NT2/D1 (cell line): ENCODE measurements at regions not wholly inside any gene's neighbourhood (a gene's known extent, or its start where the extent isn't known, plus 50 kb on each side); places are given as distances from the start of the nearest gene placed in this dataset.
A peak's percentile ranks its signal among the peaks of the same experiment; 100 is the strongest.

ENCODE experiments used
- DNase-seq: peaks from one replicate; pipeline ENCODE4 v3.0.0-alpha.2; 2011; ENCODE audit warnings: low read depth, low spot score
- H3K27me3 ChIP-seq: 2 replicates; pipeline ENCODE4 v1.6.0; 2011; ENCODE audit warnings: mild to moderate bottlenecking; ENCODE audit not compliant: insufficient read length, insufficient read depth
- H3K36me3 ChIP-seq: 2 replicates; pipeline ENCODE4 v1.6.1; 2011; ENCODE audit warnings: mild to moderate bottlenecking, low read length, mixed read lengths; ENCODE audit not compliant: insufficient read depth, insufficient read length
- H3K4me1 ChIP-seq: 2 replicates; pipeline ENCODE4 v1.5.1; 2011; ENCODE audit not compliant: insufficient read depth, insufficient read length
- H3K4me3 ChIP-seq: 2 replicates; pipeline ENCODE4 v1.5.1; 2011; ENCODE audit warnings: low read depth; ENCODE audit not compliant: insufficient read length
- H3K9ac ChIP-seq: 2 replicates; pipeline ENCODE4 v1.6.0; 2011; ENCODE audit warnings: low read depth; ENCODE audit not compliant: insufficient read length
- H3K9me3 ChIP-seq: 2 replicates; pipeline ENCODE4 v1.5.1; 2011; ENCODE audit warnings: mild to moderate bottlenecking, low read length; ENCODE audit not compliant: insufficient read depth
- SUZ12 ChIP-seq: IDR thresholded peaks from 2 replicates; pipeline ENCODE4 v1.6.1; 2011; ENCODE audit not compliant: insufficient read length, insufficient read depth; ENCODE audit errors: extremely low read depth
- YY1 ChIP-seq: IDR thresholded peaks from 2 replicates; pipeline ENCODE4 v1.6.1; 2011; ENCODE audit not compliant: insufficient read length, insufficient read depth
- ZNF274 ChIP-seq: IDR thresholded peaks from 2 replicates; pipeline ENCODE4 v1.6.1; 2011; ENCODE audit warnings: mild to moderate bottlenecking, low read depth, low read length

GRCh38 chr6:6847591-6847990 is 259.1 kb downstream of the LY86 start:
- H3K4me1 ChIP-seq = no peaks in the 10 kb centered on the region
- no peak for DNase-seq
- H3K4me3 ChIP-seq = no peak overlapping the region
- H3K9ac ChIP-seq = no peak overlapping the region
- H3K9me3 ChIP-seq = no peaks in the 10 kb centered on the region; the same call in 1 of the 2 replicates
- H3K36me3 ChIP-seq = no peaks in the 10 kb centered on the region
- no peaks in the 10 kb centered on the region for H3K27me3 ChIP-seq
- TF ChIP-seq SUZ12 (no peak), ZNF274 (no peak), YY1 (no peak)

- TF ChIP-seq ZNF274 = no peak
- no peak for TF ChIP-seq YY1
- no peak for TF ChIP-seq SUZ12
- H3K36me3 ChIP-seq = no peaks in the 10 kb centered on the region
- H3K4me3 ChIP-seq = no peak overlapping the region
- no peaks in the 10 kb centered on the region for H3K27me3 ChIP-seq
- no peaks in the 10 kb centered on the region; the same call in 1 of the 2 replicates for H3K9me3 ChIP-seq
- peaks cover under 1% of the 10 kb centered on the region for H3K4me1 ChIP-seq
- no peak for DNase-seq
- H3K9ac ChIP-seq = no peak overlapping the region
Measured at GRCh38 chr6:6851059-6851948, 256.5 kb upstream of the RREB1 start.

GRCh38 chr6:6851949-6852261 is 255.9 kb upstream of the RREB1 start:
- DNase-seq = no peak
- Histone ChIP-seq H3K9ac (no peak overlapping the region), H3K27me3 (no peaks in the 10 kb centered on the region), H3K9me3 (no peaks in the 10 kb centered on the region), H3K4me1 (peaks cover 4% of the 10 kb centered on the region), H3K36me3 (no peaks in the 10 kb centered on the region), H3K4me3 (no peak overlapping the region)
- TF ChIP-seq SUZ12 (no peak), ZNF274 (no peak), YY1 (no peak)

- Histone ChIP-seq H3K36me3 (no peaks in the 10 kb centered on the region), H3K9me3 (no peaks in the 10 kb centered on the region), H3K9ac (peak overlapping the region; percentile 12), H3K27me3 (no peaks in the 10 kb centered on the region), H3K4me3 (no peak overlapping the region), H3K4me1 (peaks cover 7% of the 10 kb centered on the region)
- peak; percentile 35 for DNase-seq
- no peak for TF ChIP-seq YY1
- TF ChIP-seq SUZ12 = no peak
- TF ChIP-seq ZNF274 = no peak
Measured at GRCh38 chr6:6856538-6857523, 250.9 kb upstream of the RREB1 start.

GRCh38 chr6:6857528-6857927 is 250.2 kb upstream of the RREB1 start:
- Histone ChIP-seq H3K36me3 (no peaks in the 10 kb centered on the region), H3K4me3 (no peak overlapping the region), H3K27me3 (no peaks in the 10 kb centered on the region), H3K4me1 (peaks cover 7% of the 10 kb centered on the region), H3K9me3 (no peaks in the 10 kb centered on the region), H3K9ac (no peak overlapping the region)
- DNase-seq = no peak
- no peak for TF ChIP-seq SUZ12
- TF ChIP-seq ZNF274 = no peak
- TF ChIP-seq YY1 = no peak

- TF ChIP-seq SUZ12 = no peak
- no peak for TF ChIP-seq ZNF274
- H3K9me3 ChIP-seq = no peaks in the 10 kb centered on the region
- no peaks in the 10 kb centered on the region for H3K36me3 ChIP-seq
- no peak for DNase-seq
- peaks cover 7% of the 10 kb centered on the region for H3K4me1 ChIP-seq
- no peak overlapping the region for H3K9ac ChIP-seq
- no peak overlapping the region for H3K4me3 ChIP-seq
- H3K27me3 ChIP-seq = no peaks in the 10 kb centered on the region
Measured at GRCh38 chr6:6858533-6858982, 249.2 kb upstream of the RREB1 start.

- no peak overlapping the region for H3K9ac ChIP-seq
- H3K4me3 ChIP-seq = no peak overlapping the region
Measured at GRCh38 chr6:6859105-6859504, 248.7 kb upstream of the RREB1 start.

More at GRCh38 chr6:6859105-6859504, 248.7 kb upstream of the RREB1 start:
- Histone ChIP-seq H3K36me3 (no peaks in the 10 kb centered on the region), H3K27me3 (no peaks in the 10 kb centered on the region), H3K9me3 (no peaks in the 10 kb centered on the region), H3K4me1 (peaks cover 7% of the 10 kb centered on the region)
- TF ChIP-seq YY1 = no peak
- TF ChIP-seq ZNF274 = no peak
- no peak for TF ChIP-seq SUZ12
- no peak for DNase-seq
